Activated T-cell treated with anti-CD3 and anti-CD28 coated beads for 24 hours (primary cell): ENCODE measurements at regions not wholly inside any gene's neighbourhood (a gene's known extent, or its start where the extent isn't known, plus 50 kb on each side); places are given as distances from the start of the nearest gene placed in this dataset.

Experiments
- DNase-seq: peaks from one replicate; pipeline ENCODE4 v3.0.0-alpha.2; 2020; ENCODE audit warnings: low read depth

DNA sequence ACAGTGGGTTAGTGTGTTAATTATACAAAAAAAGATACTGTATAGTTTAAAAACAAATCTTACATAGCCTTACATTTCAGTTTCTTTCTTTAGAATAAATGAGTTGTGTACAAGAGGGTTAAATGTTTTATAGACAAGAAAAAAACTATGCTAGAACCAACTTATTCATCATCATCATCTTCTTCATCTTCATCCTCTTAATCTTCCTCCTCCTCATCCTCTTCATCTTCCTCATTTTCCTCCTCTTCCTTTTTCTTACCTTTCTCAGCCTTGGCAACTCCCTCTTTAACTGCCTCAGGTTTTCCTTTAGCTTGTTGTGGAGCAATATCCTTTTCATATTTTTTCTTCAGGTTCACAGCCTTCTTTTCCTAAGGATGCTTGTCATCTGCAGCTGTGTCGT is 53.7 kb downstream of the RPS12 start:
- DNase-seq, result no peak

DNA sequence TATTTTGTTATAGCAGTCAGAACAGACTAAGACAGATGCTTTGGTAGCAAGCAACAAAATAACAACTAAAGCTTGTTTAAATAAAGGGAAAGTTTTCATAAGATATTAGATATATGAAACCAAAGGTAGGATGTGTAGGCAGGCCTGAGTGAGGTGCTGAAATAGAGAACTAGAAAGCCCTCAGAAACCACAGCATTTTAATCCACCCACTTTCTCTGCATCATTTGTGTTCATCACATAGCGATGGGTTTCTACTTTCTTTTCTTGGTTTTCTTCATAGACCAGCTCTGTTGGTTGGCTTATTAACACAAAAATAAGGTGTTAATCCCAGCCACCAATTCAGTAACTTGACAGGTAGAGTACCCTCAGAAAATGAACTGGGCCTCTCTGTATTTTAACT is 58.6 kb downstream of the RPS12 start:
- DNase-seq, result no peak

DNA sequence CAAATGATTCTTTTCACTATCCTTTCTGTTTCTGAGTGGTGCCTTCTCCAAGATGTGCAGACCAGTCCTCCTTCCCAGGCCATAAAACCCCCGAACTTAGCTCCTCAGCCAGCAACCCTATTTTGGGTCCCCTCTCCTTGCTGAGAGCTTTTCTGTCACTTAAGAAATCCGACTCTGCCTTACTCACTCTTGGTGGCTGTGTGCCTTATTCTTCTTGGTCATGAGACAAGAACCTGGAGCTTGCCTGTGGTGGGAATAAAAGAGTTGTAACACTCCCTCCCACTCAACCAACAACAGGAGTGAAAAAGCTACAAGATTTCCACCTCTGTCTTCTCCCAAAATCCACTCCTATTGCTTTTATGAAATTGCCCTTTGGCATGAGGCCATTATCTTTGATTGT is 62.6 kb downstream of the RPS12 start:
- DNase-seq, result no peak

DNA sequence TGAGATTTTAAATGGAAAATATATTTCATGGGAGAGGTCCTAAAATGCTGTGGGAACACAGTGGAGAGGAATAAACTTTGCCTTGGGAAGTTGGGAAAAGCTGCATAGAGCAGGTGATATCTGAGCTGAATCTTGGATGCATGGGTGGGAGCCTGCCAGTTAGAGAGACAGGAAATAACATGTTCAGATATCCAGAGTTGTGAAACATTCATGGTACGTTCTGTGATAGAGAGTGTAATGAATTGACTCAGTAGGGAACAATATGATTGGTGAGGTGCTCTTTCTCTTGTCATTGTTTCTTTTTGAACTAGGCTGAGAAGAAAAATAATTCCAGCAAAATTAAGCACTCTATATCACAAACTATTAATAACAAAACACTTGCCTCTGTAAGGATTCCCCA is 72.8 kb downstream of the RPS12 start:
- no peak for DNase-seq

DNA sequence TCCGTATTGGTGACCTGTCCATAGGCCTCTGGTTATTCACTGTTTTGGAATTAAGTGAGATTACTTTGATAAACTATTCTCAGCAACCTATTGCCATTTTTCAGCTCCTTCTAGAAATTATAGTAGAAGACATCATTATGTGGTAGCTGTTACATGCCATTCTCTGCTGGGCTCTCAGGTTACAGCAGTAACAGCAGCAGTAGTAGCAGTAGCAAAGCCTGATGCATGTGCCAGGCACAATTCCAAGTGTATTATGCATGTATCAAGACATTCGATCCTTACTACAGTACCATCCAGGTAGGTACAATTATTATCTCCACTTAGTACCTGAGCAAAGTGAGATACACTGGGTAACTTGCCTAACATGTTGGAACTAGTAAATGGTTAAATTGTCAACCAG is 74.3 kb downstream of the RPS12 start:
- no peak for DNase-seq

DNA sequence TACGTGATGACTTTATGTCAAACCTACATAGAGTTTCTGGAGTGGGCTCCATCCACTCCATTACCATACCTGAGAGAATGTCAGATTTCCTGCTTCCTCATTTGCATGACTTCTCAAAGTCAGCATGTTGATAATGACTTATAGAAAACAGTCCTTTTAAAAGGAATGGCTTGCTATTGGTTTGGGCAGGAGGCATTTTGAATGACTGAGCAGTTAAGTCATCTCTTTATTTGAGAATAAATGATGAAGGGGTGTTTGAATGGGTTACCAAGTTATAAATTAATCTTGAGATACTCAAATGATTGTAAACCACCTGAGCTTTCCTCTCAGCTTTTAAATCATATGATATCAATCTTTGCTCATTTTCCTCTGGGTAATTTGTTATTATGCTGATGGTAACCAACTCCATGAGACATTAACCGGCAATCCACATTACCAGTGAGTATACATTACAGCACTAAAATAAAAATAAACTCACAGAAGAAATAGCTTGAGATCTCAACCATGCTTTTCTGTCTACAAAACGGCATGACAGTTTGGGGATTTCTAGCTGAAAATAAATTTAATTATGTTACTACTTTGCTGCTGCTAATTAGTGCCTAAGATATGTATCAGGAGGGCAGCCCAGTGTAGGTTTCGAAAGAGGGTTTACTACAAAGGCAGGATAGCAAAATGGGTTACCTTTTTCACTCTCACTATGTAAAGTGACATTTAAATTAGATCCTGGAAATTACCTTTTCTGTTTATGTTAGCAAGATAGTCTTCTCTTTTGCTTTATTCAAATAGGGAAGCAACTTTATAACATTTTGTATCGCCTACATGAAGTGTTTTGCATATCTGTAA is 78.8 kb downstream of the RPS12 start:
- DNase-seq, result no peak

DNA sequence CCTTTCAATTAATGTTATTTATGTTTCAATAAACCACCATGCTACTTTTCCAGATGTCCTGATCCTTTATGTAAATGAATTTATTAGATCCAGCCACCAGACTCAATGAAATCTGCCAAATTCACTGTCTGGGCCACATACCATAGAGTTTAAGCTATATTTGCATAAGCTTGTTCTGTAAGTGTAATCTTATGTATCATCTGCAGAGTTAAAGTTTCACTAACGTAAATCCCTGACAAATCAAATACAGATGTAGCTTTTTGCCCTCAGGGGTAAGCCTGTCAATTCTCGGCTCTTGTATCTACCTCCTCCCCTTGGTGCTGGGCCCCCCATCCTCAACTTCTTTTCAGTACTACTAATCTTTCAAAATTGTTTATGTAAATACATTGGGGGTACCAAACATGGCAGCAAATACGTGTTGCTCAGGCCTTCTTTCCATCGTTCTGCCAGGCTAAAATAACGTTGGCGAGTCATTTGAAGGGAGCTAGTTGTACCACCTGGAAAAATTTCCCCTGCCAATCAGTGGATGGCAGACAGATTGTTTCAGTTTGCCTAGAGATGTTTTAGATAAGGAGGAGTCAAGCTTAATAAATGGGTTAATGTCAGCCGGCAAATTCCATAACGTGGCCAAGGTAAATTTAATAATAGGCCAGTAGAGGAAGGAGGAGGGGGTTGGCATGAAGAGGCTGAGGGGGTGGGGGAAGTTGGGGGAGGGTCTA is 79.6 kb downstream of the RPS12 start:
- DNase-seq, result no peak

DNA sequence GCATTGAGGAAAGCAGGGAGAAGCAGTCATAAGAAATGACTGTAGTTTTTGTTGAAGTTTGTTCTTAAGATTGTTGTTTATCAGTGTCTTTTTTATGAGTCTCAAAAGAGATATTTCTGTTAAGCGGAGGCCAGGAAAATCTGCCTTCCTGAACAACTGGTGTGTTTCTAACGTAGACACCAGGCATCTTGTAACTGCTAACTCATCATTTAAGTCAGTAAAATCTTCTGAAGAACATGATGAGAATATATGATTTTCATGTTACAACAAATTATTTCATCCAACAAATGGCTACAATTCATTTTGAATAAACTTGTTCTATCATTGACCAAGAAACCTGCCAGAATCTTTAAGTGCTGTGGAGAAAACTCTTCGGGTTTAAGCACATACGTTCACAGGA is 84.0 kb downstream of the RPS12 start:
- DNase-seq, result no peak

DNA sequence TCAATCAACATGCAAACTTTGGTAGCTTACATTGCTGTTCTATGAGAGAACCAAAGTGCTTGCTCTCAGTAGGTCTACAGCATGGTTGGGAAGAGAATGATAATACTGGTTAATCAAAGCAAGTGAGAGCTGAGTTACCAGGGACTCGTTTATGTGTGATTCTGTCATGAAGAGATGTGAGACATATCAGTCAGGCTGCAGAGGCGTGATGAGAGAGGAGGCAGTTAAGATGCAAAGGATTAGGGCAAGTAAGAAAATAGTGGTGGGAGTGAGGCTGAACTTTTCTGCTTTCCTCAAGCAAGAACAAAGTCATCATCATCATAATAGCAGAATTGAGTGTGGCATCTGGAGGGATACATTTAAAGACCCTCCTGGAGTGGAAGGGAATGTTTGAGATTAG is 86.5 kb downstream of the RPS12 start:
- DNase-seq, result no peak

DNA sequence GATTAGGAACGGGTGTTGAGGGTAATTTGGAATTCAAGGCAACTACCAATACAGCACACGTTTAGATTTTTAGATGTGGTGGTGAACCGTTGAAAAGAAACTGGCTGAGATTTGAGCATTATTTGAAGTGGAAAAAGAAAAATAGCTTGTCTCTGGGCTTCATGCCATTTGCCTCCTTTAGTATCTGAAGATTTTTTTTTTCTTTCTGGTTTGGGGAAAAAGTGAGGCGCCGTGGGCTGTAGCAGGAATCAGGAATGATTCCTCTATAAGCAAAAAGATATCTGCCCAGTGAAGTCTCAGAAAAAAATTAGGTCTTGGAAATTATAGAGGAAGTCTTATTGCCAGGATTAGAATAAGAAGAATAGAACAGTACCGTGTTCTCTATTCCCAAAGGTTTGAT is 88.5 kb downstream of the RPS12 start:
- no peak for DNase-seq

DNA sequence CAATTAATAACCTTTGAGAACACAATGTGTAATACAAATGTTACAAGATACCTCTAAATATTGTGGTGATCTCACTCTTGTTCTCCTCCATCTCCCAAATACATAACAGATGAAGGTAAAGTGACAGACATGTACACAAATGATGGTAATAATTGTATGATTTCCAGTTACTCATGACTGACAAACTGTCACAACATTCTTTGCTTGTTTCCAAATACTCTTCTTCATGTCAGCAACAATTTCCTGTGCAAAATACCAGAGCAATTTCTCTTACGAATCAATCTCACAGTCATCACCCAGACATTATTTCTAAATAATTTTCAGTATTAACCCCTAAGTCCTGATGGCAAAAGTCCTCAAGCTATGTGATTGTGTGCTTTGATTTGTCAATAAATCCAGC is 92.9 kb downstream of the RPS12 start:
- no peak for DNase-seq

DNA sequence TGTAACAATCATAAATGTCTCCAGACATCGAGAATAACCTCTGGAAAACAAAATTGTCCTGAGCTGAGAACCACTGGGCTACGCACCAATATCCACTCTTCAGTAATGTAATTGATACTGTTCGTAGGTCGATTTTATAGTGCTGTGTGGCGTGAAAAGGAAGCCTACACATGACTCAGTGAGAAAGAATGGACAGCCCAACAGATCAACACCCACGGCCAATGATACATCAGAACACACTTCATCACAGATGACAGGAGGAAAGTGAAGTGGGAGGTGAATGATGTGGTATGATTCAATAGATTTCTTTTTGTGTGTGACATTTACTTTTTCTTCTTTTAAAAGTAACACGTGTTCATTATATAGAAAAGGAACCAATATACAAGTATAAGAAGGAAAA is 93.5 kb downstream of the RPS12 start:
- DNase-seq, result no peak

DNA sequence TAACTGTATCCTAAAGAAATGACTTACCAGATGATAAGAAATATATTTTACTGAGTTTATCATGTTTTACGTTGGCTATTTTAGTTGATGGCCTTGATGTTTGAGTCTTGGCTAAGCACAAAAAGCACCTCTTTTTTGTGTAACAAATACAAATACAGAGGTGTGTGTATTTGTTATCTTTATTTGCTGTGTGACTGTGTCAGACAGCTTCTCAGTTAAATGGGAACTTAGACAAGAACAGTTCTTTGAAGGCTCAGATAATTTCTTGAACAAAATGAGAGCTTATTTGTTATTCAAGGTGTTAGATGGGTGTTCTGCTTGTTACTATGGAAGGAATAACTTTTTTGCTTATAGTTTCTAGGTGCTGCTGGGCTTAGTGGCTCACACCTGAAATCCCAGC is 95.4 kb downstream of the RPS12 start:
- no peak for DNase-seq

DNA sequence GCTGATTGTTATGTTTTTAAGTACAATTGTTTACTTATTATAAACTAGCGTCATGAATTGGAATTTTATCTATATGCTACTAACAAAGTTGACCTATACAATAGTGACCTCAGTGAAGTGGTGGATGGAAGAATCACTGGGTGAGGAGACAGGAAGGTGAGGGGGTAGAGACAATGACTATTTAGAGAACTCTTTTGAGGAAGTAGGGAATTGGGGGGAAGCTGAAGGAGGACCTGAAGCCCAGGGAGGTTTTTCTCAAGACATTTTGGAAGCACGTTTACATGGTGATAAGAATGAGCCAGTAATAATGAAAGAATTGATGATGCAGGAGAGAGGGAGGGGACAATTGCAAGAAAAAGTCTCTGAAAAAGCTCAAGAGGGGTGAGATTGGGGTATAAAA is 96.4 kb downstream of the RPS12 start:
- DNase-seq, result no peak

DNA sequence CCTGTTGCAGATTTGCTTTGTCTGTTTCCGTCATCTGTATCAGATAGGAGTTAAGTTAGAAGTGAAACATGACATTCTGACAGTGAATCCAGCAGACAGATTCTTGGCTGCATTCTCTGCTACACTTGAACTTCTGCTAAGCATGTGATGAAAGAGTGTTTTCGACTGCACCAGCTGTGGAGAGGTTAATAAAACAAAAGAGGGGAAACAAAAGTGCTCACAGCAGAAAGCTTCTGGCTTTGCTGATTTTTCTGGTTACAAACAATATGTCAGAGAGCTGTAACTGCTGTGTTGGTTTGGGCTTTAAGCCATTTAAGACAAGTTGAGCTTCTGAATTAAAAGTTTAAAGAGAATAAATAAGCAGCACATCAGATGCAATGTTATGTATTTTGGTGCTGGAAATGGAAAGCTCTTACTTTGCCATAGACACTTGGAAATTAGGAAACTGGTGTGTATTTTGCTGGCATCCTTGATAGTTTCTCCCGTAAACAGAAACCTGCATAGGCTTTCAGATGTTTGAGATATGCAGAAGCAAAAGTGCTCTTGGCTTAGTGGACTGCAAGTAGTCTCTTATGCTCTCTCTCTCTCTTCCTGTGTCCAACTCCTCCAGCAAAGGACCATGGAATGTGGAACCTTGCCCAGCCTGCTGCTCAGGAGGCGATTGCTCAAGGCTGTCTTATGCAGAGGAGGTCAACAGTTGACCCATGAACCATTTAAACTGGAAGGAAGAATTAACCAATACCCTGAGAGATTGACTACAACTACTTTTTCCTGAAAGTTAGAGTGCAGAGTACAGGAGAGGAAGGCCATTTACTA is 104.9 kb downstream of the RPS12 start:
- DNase-seq, result no peak

DNA sequence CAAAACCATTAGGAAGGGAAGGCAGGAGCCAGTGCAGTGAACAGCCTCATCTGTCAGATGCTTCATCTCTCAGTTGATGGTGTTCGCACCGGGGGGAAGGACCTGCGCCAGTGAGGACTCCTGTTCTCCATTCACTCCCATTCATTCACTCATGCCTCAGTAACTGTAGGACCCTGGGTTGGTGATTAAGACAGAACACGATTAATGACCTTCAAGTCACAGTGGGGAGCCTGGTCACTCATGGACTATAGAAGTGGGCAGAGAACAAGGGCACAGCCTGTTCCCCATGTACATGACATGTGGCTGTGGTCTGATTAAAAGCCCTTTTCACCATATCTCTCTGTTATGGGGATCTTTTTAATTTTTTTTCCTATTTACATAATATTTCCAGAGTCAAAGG is 113.3 kb downstream of the RPS12 start:
- DNase-seq, result no peak

DNA sequence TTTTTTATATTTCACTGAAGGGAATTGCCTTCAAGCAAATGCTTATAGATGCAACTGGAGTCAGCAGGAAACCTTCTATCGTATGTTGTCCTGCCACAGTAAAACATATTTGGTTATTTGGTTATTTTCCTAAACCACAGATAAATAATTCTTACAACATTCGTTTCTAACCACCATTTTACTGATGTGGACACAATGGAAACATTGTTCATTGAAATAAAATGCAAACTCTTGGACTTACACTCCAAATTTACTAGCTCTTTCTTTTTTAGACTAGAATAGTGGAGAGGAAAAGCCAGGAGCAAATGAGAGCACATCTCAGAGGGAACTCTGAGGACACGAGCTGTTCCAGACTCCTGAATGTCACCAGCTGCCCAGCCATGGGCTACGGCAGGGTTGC is 114.8 kb downstream of the RPS12 start:
- no peak for DNase-seq

DNA sequence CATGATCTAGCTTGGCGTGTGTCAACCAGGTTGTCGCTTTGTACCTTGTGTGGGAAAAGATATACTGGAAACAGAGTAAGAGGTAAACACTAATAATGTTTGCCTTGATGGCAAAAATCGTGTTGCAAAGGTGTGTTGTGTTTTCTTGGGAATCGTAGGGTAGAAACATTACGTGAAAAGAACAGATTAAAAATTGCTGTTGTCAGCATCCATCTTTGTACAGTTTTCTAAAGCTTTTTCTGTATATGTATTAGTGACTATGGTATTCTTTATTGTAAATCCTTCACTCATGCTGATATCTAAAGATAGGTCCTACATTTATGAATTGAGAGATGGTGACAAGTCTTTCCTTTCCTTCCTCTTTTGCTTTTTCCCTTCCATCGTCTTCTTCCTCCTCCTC is 116.9 kb downstream of the RPS12 start:
- no peak for DNase-seq

DNA sequence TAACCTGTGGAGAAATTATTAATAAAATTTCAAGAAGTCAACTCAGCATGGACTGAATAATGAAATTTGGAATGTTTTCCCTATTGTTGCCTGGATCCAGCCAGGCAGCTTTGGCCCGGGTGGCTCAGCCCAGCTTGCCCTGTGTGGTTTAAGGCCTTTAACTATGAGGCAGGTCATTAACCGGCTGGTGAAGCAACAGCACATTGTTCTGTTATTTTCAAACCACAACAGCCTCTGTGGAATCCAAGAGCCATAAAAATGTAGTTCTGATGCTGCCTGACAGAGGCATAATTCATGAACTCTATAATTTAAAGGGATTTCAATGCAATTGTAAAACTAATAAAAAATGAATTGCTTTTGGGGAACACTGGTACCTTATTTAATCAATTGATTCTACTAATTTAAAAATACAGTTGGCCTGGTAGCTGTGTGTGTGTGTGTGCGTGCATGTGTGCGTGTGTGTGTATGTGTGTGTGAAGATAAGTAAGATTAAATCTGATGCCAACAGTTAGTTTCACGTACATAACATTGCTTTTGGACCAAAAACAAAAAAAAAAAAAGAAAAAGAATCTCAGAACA is 117.7 kb downstream of the RPS12 start:
- no peak for DNase-seq

DNA sequence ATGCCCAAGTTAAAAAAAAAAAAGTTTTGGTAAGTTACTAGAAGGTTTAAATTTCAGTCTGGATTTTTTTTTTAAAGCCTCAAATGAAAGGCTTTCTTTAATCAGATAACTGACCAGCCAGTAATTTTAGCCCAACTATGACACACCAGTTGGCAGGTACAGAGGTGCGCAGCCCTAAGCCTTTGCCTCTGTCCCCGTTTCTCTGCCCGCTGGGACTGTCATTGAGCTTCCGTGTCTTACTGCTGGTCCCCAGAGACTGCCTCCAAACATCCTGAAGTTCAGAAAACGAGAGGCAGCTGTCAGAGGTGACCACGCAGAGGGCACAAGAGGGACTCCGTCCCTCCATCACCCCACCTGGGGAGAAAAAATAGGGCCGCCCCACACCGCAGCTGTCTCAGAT is 118.2 kb downstream of the RPS12 start:
- DNase-seq, result no peak

DNA sequence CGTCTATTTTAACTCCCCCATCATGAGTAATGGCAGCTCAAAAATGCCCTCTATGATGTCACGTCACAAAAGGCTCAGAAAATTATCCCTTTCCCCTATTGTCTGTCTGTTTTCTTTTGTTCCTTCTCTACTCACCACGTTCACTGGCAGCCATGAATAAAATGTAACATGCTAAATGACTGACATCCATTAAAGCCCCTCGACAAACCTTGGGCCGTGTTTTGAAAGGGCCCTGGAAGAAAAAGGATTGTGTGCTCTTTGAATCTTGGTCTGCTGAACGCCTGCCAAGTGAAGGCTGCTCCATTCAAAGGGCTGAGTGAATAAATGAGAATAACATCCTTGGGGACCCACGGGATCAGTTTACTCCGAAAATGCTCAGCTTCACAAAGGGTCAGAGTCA is 118.7 kb downstream of the RPS12 start:
- no peak for DNase-seq

DNA sequence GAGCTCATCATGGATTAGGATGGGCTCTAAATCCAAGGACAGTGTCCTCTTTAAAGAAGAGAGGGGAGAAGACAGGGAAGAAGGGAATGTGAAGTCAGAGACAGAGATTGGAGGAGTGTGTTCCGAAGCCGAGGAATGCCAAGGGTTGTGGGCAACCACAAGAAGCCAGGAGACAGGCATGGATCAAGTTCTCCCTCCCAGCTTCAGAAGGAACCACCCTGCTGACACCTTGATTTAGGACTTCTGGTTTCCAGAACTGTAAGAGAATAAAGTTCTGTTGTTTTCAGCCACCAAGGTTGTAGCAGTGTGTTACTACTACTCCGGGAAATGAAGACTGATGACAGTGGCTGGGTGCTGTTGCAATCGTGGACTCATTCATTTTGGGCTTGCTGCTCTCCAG is 120.1 kb downstream of the RPS12 start:
- DNase-seq, result no peak

DNA sequence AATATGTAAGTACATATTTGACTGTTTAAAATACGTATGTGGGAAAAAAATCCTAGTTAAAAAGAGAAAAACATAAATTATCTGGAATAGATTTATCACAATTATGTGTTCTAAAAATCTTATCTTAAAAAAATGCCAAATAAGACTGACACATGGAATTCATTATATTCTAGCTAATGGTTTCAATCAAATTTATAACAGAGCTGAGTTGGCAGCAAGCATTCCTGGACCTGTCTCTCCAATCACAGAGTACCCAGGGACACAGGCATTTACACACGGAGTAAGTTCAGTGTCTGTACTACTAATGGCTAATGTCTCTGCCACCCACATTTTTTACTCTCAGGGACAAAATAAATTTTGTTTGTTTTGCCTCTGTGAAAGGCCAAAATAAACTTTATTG is 122.3 kb downstream of the RPS12 start:
- no peak for DNase-seq
